HEK293T (cell line): ENCODE measurements at regions not wholly inside any gene's neighbourhood (a gene's known extent, or its start where the extent isn't known, plus 50 kb on each side); places are given as distances from the start of the nearest gene placed in this dataset.

Source experiments
- FOXA1 ChIP-seq: fragments of 450-650 bp; IDR thresholded peaks from 2 replicates; pipeline ENCODE4 v1.6.1; 2016; ENCODE audit warnings: mild to moderate bottlenecking
- FOXK2 ChIP-seq: fragments of 450-650 bp; IDR thresholded peaks from 2 replicates; pipeline ENCODE4 v1.6.1; 2016; ENCODE audit warnings: mild to moderate bottlenecking
- FOXM1 ChIP-seq: fragments of 450-650 bp; IDR thresholded peaks from 2 replicates; pipeline ENCODE4 v1.6.1; 2017; ENCODE audit warnings: mild to moderate bottlenecking, borderline replicate concordance
- HDGF ChIP-seq: fragments of 450-650 bp; IDR thresholded peaks from 2 replicates; pipeline ENCODE4 v1.6.1; 2017; ENCODE audit warnings: antibody characterized with exemption, borderline replicate concordance
- NFRKB ChIP-seq: fragments of 450-650 bp; IDR thresholded peaks from 2 replicates; pipeline ENCODE4 v1.6.1; 2016; ENCODE audit warnings: mild to moderate bottlenecking, moderate library complexity
- SP1 ChIP-seq: fragments of 450-650 bp; IDR thresholded peaks from 2 replicates; pipeline ENCODE4 v1.6.1; 2017
- TARDBP ChIP-seq: fragments of 450-650 bp; IDR thresholded peaks from 2 replicates; pipeline ENCODE4 v1.6.1; 2016

- no peak for TF ChIP-seq FOXK2
- TF ChIP-seq FOXM1, result no peak
- TF ChIP-seq HDGF, result no peak
- TF ChIP-seq NFRKB, result no peak
- TF ChIP-seq TARDBP, result no peak
- TF ChIP-seq FOXA1, result no peak
- no peak for TF ChIP-seq SP1
These were observed 113.5 kb downstream of the CD83 start for GRCh38 chr6:14231071-14231483.
